Calu3 (cell line): ENCODE measurements at regions not wholly inside any gene's neighbourhood (a gene's known extent, or its start where the extent isn't known, plus 50 kb on each side); places are given as distances from the start of the nearest gene placed in this dataset.

Source experiments
- BruUV-seq: library from RNA; stranded (reverse); fragments of 400-500 nt; replicated peaks from 2 replicates; lab custom pipeline; 2021; lab: Mats Ljungman, UMichigan
- CTCF ChIA-PET: fragments of 300-600 bp; sonication (Branson Sonifier 250); formaldehyde crosslinking; loops from one replicate; lab custom pipeline; 2022; ENCODE audit warnings: antibody characterized with exemption; lab: Charles Lee
- DNase-seq: peaks from one replicate; pipeline ENCODE4 v3.0.0; 2022
- H3K27ac Mint-ChIP-seq: one replicate; pipeline ENCODE4 v1.8.0; 2022; ENCODE audit warnings: mixed read lengths; ENCODE audit not compliant: unreplicated experiment
- H3K27me3 Mint-ChIP-seq: one replicate; pipeline ENCODE4 v1.8.0; 2022; ENCODE audit warnings: mixed read lengths; ENCODE audit not compliant: unreplicated experiment
- H3K36me3 Mint-ChIP-seq: one replicate; pipeline ENCODE4 v1.8.0; 2022; ENCODE audit warnings: mild to moderate bottlenecking, moderate library complexity, mixed read lengths; ENCODE audit not compliant: insufficient read depth, unreplicated experiment
- H3K4me1 Mint-ChIP-seq: one replicate; pipeline ENCODE4 v1.8.0; 2022; ENCODE audit warnings: mild to moderate bottlenecking, low read depth, mixed read lengths; ENCODE audit not compliant: unreplicated experiment
- H3K4me3 Mint-ChIP-seq: one replicate; pipeline ENCODE4 v1.8.0; 2022; ENCODE audit warnings: mild to moderate bottlenecking, low read depth, moderate library complexity, mixed read lengths; ENCODE audit not compliant: unreplicated experiment
- H3K9me3 Mint-ChIP-seq: one replicate; pipeline ENCODE4 v1.8.0; 2022; ENCODE audit warnings: low read depth, mixed read lengths; ENCODE audit not compliant: unreplicated experiment
- intact Hi-C: fragments of 100-400 bp; cut with micrococcal nuclease; formaldehyde crosslinking; loops from one replicate; pipeline ENCODE4 v1.10.0; 2022; ENCODE audit not compliant: unreplicated experiment
- TF ChIP-seq, protein P1 (sequence below): fragments of 200-600 bp; IDR thresholded peaks from one replicate; pipeline ENCODE4 v1.8.0; 2022; ENCODE audit warnings: antibody characterized with exemption; ENCODE audit not compliant: unreplicated experiment

GRCh38 chr14:53523226-53523625 lies 370.1 kb upstream of the DDHD1 start:
- H3K36me3 Mint-ChIP-seq, result no peaks in the 10 kb centered on the region
- H3K4me3 Mint-ChIP-seq, result no peak overlapping the region
- BruUV-seq, result no TSS peak
- TF ChIP-seq, protein P1, sequence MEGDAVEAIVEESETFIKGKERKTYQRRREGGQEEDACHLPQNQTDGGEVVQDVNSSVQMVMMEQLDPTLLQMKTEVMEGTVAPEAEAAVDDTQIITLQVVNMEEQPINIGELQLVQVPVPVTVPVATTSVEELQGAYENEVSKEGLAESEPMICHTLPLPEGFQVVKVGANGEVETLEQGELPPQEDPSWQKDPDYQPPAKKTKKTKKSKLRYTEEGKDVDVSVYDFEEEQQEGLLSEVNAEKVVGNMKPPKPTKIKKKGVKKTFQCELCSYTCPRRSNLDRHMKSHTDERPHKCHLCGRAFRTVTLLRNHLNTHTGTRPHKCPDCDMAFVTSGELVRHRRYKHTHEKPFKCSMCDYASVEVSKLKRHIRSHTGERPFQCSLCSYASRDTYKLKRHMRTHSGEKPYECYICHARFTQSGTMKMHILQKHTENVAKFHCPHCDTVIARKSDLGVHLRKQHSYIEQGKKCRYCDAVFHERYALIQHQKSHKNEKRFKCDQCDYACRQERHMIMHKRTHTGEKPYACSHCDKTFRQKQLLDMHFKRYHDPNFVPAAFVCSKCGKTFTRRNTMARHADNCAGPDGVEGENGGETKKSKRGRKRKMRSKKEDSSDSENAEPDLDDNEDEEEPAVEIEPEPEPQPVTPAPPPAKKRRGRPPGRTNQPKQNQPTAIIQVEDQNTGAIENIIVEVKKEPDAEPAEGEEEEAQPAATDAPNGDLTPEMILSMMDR, result no peak
- no peak overlapping the region for H3K27ac Mint-ChIP-seq
- H3K4me1 Mint-ChIP-seq, result no peaks in the 10 kb centered on the region
- intact Hi-C loops, result no loop called here
- peaks cover 18% of the 10 kb centered on the region for H3K27me3 Mint-ChIP-seq
- CTCF ChIA-PET, result no interaction called here
- H3K9me3 Mint-ChIP-seq, result no peaks in the 10 kb centered on the region
- no peak for DNase-seq

GRCh38 chr14:53520078-53520928 lies 367.2 kb upstream of the DDHD1 start:
- Mint-ChIP-seq H3K27ac (no peak overlapping the region), H3K4me1 (no peaks in the 10 kb centered on the region), H3K36me3 (no peaks in the 10 kb centered on the region), H3K4me3 (no peak overlapping the region), H3K9me3 (no peaks in the 10 kb centered on the region), H3K27me3 (peaks cover under 1% of the 10 kb centered on the region)
- TF ChIP-seq, protein P1, result no peak
- intact Hi-C loops, result no loop called here
- BruUV-seq, result no TSS peak
- CTCF ChIA-PET, result no interaction called here
- DNase-seq, result no peak

- DNase-seq, result no peak
- Mint-ChIP-seq H3K4me3 (no peak overlapping the region), H3K9me3 (no peaks in the 10 kb centered on the region)
Observed at GRCh38 chr14:53519137-53519536, 366.0 kb upstream of the DDHD1 start.

GRCh38 chr14:53517270-53517960 lies 364.3 kb upstream of the DDHD1 start:
- Mint-ChIP-seq H3K36me3 (no peaks in the 10 kb centered on the region), H3K27me3 (peaks cover 23% of the 10 kb centered on the region), H3K4me1 (no peaks in the 10 kb centered on the region), H3K4me3 (no peak overlapping the region), H3K9me3 (no peaks in the 10 kb centered on the region), H3K27ac (no peak overlapping the region)
- intact Hi-C loops, result no loop called here
- BruUV-seq, result no TSS peak
- CTCF ChIA-PET, result no interaction called here
- no peak for DNase-seq
- TF ChIP-seq, protein P1, result no peak

More at GRCh38 chr14:53519137-53519536, 366.0 kb upstream of the DDHD1 start:
- no TSS peak for BruUV-seq
- Mint-ChIP-seq H3K4me1 (no peaks in the 10 kb centered on the region), H3K27me3 (peaks cover 6% of the 10 kb centered on the region), H3K27ac (no peak overlapping the region), H3K36me3 (no peaks in the 10 kb centered on the region)
- TF ChIP-seq, protein P1, result no peak
- CTCF ChIA-PET, result no interaction called here
- intact Hi-C loops, result no loop called here
